NB4 (cell line): ENCODE measurements at regions not wholly inside any gene's neighbourhood (a gene's known extent, or its start where the extent isn't known, plus 50 kb on each side); places are given as distances from the start of the nearest gene placed in this dataset.

ENCODE experiments used
- CTCF ChIP-seq: IDR thresholded peaks from one replicate; pipeline ENCODE4 v1.5.1; 2012; ENCODE audit warnings: low read depth, low read length
- MYC ChIP-seq: IDR thresholded peaks from 2 replicates; pipeline ENCODE4 v1.6.1; 2011; ENCODE audit warnings: low read depth, low read length
- POLR2A ChIP-seq: IDR thresholded peaks from 2 replicates; pipeline ENCODE4 v1.6.1; 2011; ENCODE audit warnings: mild to moderate bottlenecking; ENCODE audit not compliant: insufficient read length; ENCODE audit errors: extremely low read depth
- TF ChIP-seq, protein P1 (sequence below): IDR thresholded peaks from 2 replicates; pipeline ENCODE4 v1.6.1; 2011; ENCODE audit warnings: low read depth, low read length

GRCh38 chr20:57003012-57003411 is 263.4 kb downstream of the BMP7 start:
- TF ChIP-seq CTCF: no peak
- no peak for TF ChIP-seq POLR2A
- TF ChIP-seq, protein P1, sequence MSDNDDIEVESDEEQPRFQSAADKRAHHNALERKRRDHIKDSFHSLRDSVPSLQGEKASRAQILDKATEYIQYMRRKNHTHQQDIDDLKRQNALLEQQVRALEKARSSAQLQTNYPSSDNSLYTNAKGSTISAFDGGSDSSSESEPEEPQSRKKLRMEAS: no peak
- TF ChIP-seq MYC: no peak
